ENCODE measurements at regions not wholly inside any gene's neighbourhood (a gene's known extent, or its start where the extent isn't known, plus 50 kb on each side); places are given as distances from the start of the nearest gene placed in this dataset.

GRCh38 chr2:59353306-59353921, 1112.3 kb upstream of the FANCL start:
- H3K4me1 ChIP-seq (ENCODE audit: insufficient read depth, low read length), result no peaks in the 10 kb centered on the region
- H3K4me3 ChIP-seq (ENCODE audit: low read length), result no peak overlapping the region
- intact Hi-C loops (cut with DNase I, micrococcal nuclease), result no loop called here
- ATAC-seq (ENCODE audit: poor library complexity) (no peak), DNase-seq (no peak)
- H3K4me3 Mint-ChIP-seq, result no peak overlapping the region
- no peaks in the 10 kb centered on the region for H3K27me3 Mint-ChIP-seq
- POLR2A ChIA-PET, result no interaction called here
- H3K9me3 ChIP-seq (ENCODE audit: control insufficient read depth in 1 of 2, insufficient read depth in 1 of 2, low read length in 2 of 2), result peaks cover 0 to 4% of the 10 kb centered on the region in 2 experiments
- H3K27ac Mint-ChIP-seq, result no peak overlapping the region
- CTCF ChIA-PET, result no interaction called here
- H3K36me3 ChIP-seq (ENCODE audit: insufficient read depth, low read length), result no peaks in the 10 kb centered on the region
- no peaks in the 10 kb centered on the region for H3K36me3 Mint-ChIP-seq (ENCODE audit: low read depth)
- H3K27ac ChIP-seq (ENCODE audit: low read depth in 1 of 2, low read length in 2 of 2), result no peak overlapping the region
- no peaks in the 10 kb centered on the region for H3K4me1 Mint-ChIP-seq (ENCODE audit: low read depth)
- TF ChIP-seq CTCF (IDR thresholded peaks at IDR 0.05), result no peak
- H3K9me3 Mint-ChIP-seq, result peaks cover 5% of the 10 kb centered on the region
- H3K27me3 ChIP-seq (ENCODE audit: control insufficient read depth in 1 of 2, insufficient read depth in 2 of 2, low read length in 2 of 2), result no peaks in the 10 kb centered on the region

GRCh38 chr2:59342166-59342565, 1101.0 kb upstream of the FANCL start:
- no peak overlapping the region for H3K4me3 ChIP-seq (ENCODE audit: low read length)
- intact Hi-C loops (cut with DNase I, micrococcal nuclease), result no loop called here
- ChIA-PET CTCF (no interaction called here), POLR2A (interaction anchor here (0.6 kb wide), 1 partner anchor 49 kb away, joined by 3 read pairs; no protein-coding TSS in a partner anchor)
- Mint-ChIP-seq H3K4me3 (no peak overlapping the region), H3K4me1 (ENCODE audit: low read depth) (no peaks in the 10 kb centered on the region), H3K9me3 (no peaks in the 10 kb centered on the region), H3K27ac (no peak overlapping the region), H3K27me3 (no peaks in the 10 kb centered on the region), H3K36me3 (ENCODE audit: low read depth) (no peaks in the 10 kb centered on the region)
- no peaks in the 10 kb centered on the region for H3K27me3 ChIP-seq (ENCODE audit: control insufficient read depth in 1 of 2, insufficient read depth in 2 of 2, low read length in 2 of 2)
- no peaks in the 10 kb centered on the region for H3K9me3 ChIP-seq (ENCODE audit: control insufficient read depth in 1 of 2, insufficient read depth in 1 of 2, low read length in 2 of 2)
- H3K27ac ChIP-seq (ENCODE audit: low read depth in 1 of 2, low read length in 2 of 2), result no peak overlapping the region
- no peaks in the 10 kb centered on the region for H3K4me1 ChIP-seq (ENCODE audit: insufficient read depth, low read length)
- no peak for TF ChIP-seq CTCF (IDR thresholded peaks at IDR 0.05)
- ATAC-seq (ENCODE audit: poor library complexity) (no peak), DNase-seq (no peak)
- H3K36me3 ChIP-seq (ENCODE audit: insufficient read depth, low read length), result no peaks in the 10 kb centered on the region

- intact Hi-C loops (cut with DNase I, micrococcal nuclease), result no loop called here
- H3K4me3 Mint-ChIP-seq, result no peak overlapping the region
- no peaks in the 10 kb centered on the region for H3K27me3 ChIP-seq (ENCODE audit: control insufficient read depth in 1 of 2, insufficient read depth in 2 of 2, low read length in 2 of 2)
- TF ChIP-seq CTCF (IDR thresholded peaks at IDR 0.05), result no peak
- no peak overlapping the region for H3K27ac ChIP-seq (ENCODE audit: low read depth in 1 of 2, low read length in 2 of 2)
- no peaks in the 10 kb centered on the region for H3K36me3 Mint-ChIP-seq (ENCODE audit: low read depth)
- ChIA-PET POLR2A (no interaction called here), CTCF (no interaction called here)
- no peak overlapping the region for H3K4me3 ChIP-seq (ENCODE audit: low read length)
- no peak for DNase-seq
- no peaks in the 10 kb centered on the region for H3K36me3 ChIP-seq (ENCODE audit: insufficient read depth, low read length)
- no peak for ATAC-seq (ENCODE audit: poor library complexity)
- no peaks in the 10 kb centered on the region for H3K9me3 ChIP-seq (ENCODE audit: control insufficient read depth in 1 of 2, insufficient read depth in 1 of 2, low read length in 2 of 2)
- no peaks in the 10 kb centered on the region for H3K4me1 Mint-ChIP-seq (ENCODE audit: low read depth)
- no peaks in the 10 kb centered on the region for H3K4me1 ChIP-seq (ENCODE audit: insufficient read depth, low read length)
- H3K27me3 Mint-ChIP-seq, result no peaks in the 10 kb centered on the region
- H3K9me3 Mint-ChIP-seq, result no peaks in the 10 kb centered on the region
- no peak overlapping the region for H3K27ac Mint-ChIP-seq
These were observed 1098.7 kb upstream of the FANCL start for GRCh38 chr2:59339837-59340207.

Measured in CD4-positive, alpha-beta T cell (primary cell).